Endothelial cell (in vitro differentiated cells): ENCODE measurements at regions not wholly inside any gene's neighbourhood (a gene's known extent, or its start where the extent isn't known, plus 50 kb on each side); places are given as distances from the start of the nearest gene placed in this dataset.

Experiments
- DNase-seq: peaks from one replicate; pipeline ENCODE4 v3.0.0; 2021; ENCODE audit warnings: low spot score
- H3K27ac Mint-ChIP-seq: one replicate; pipeline ENCODE4 v1.8.0; 2021; ENCODE audit warnings: mixed read lengths, inconsistent platforms; ENCODE audit not compliant: unreplicated experiment
- H3K27me3 Mint-ChIP-seq: one replicate; pipeline ENCODE4 v1.8.0; 2021; ENCODE audit warnings: mild to moderate bottlenecking, moderate library complexity, mixed read lengths, inconsistent platforms; ENCODE audit not compliant: unreplicated experiment
- H3K36me3 Mint-ChIP-seq: one replicate; pipeline ENCODE4 v1.8.0; 2021; ENCODE audit warnings: mild to moderate bottlenecking, low read depth, mixed read lengths, inconsistent platforms; ENCODE audit not compliant: unreplicated experiment
- H3K4me1 Mint-ChIP-seq: one replicate; pipeline ENCODE4 v1.8.0; 2021; ENCODE audit warnings: mild to moderate bottlenecking, mixed read lengths, inconsistent platforms; ENCODE audit not compliant: unreplicated experiment
- H3K4me3 Mint-ChIP-seq: one replicate; pipeline ENCODE4 v1.8.0; 2021; ENCODE audit warnings: mild to moderate bottlenecking, mixed read lengths, inconsistent platforms; ENCODE audit not compliant: unreplicated experiment
- H3K9me3 Mint-ChIP-seq: one replicate; pipeline ENCODE4 v1.8.0; 2021; ENCODE audit warnings: mixed read lengths, inconsistent platforms; ENCODE audit not compliant: unreplicated experiment
- CTCF ChIP-seq: fragments of 200-600 bp; sonication (generic); IDR thresholded peaks from one replicate; pipeline ENCODE4 v1.5.0; 2021; ENCODE audit warnings: antibody characterized with exemption; ENCODE audit not compliant: unreplicated experiment

DNA sequence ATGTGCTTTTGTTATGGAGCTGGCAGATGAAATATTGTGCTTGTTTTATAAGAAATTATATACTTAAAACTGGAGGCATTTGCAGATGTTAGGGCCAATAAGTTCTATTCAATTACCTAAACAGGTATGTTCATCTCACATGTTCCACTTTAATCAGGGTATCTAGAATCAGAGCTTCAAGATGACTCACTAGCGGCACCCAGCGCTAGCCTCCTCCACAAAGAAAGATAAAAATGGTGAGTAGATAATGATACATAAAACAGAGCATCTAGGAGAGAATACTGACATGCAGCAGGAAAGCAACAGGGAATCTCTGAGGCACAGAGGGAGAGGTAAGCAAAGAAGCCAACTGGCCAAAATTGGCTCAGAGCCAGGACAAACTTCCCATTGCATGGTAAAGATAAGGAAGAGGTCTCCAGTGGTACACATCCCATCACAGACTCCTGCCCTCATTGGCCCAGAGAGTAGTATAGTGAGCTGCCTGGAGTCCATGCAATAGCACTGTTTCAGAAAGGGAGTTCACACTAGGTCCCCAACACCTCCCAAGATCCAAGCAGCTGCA, 200.7 kb upstream of the SPTLC3 start:
- Mint-ChIP-seq H3K36me3 (no peaks in the 10 kb centered on the region), H3K27me3 (no peaks in the 10 kb centered on the region), H3K9me3 (no peaks in the 10 kb centered on the region), H3K4me3 (no peak overlapping the region), H3K27ac (no peak overlapping the region), H3K4me1 (no peaks in the 10 kb centered on the region)
- no peak for DNase-seq
- no peak for TF ChIP-seq CTCF

GRCh38 chr20:12815231-12815768, 193.5 kb upstream of the SPTLC3 start:
- H3K4me3 Mint-ChIP-seq = no peak overlapping the region

GRCh38 chr20:12815778-12816408, 192.9 kb upstream of the SPTLC3 start:
- no peaks in the 10 kb centered on the region for H3K4me1 Mint-ChIP-seq
- TF ChIP-seq CTCF = no peak
- DNase-seq = no peak
- H3K4me3 Mint-ChIP-seq = no peak overlapping the region
- H3K9me3 Mint-ChIP-seq = no peaks in the 10 kb centered on the region
- H3K36me3 Mint-ChIP-seq = no peaks in the 10 kb centered on the region
- H3K27ac Mint-ChIP-seq = no peak overlapping the region
- H3K27me3 Mint-ChIP-seq = no peaks in the 10 kb centered on the region

More at GRCh38 chr20:12815231-12815768, 193.5 kb upstream of the SPTLC3 start:
- Mint-ChIP-seq H3K27ac (no peak overlapping the region), H3K9me3 (no peaks in the 10 kb centered on the region), H3K27me3 (no peaks in the 10 kb centered on the region), H3K36me3 (no peaks in the 10 kb centered on the region), H3K4me1 (no peaks in the 10 kb centered on the region)
- no peak for DNase-seq
- no peak for TF ChIP-seq CTCF

DNA sequence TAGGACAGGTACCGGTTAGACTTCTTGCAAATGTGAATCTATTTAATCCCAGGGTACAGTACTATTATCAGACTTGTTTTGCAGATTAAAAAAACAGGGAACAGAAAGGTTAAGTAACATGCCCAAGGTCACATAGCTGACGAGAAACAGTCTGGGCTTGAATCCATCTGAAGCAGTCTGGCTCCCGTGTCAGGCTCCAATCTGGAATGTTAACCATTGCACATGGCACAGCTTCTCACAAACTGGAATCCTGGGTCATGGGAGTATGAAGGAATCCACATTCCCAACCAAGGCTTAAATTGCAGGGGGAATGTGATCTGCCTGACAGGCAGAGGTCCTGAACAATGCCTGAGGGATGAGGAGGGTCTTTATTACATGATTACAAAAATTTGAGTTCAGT, 187.5 kb upstream of the SPTLC3 start:
- TF ChIP-seq CTCF = no peak
- no peak for DNase-seq
- H3K4me3 Mint-ChIP-seq = no peak overlapping the region
- H3K36me3 Mint-ChIP-seq = no peaks in the 10 kb centered on the region
- H3K9me3 Mint-ChIP-seq = no peaks in the 10 kb centered on the region
- no peak overlapping the region for H3K27ac Mint-ChIP-seq
- peaks cover 1% of the 10 kb centered on the region for H3K27me3 Mint-ChIP-seq
- H3K4me1 Mint-ChIP-seq = no peaks in the 10 kb centered on the region

GRCh38 chr20:12823734-12824133, 185.0 kb upstream of the SPTLC3 start:
- H3K36me3 Mint-ChIP-seq = no peaks in the 10 kb centered on the region
- no peak overlapping the region for H3K4me3 Mint-ChIP-seq
- H3K27me3 Mint-ChIP-seq = peaks cover 1% of the 10 kb centered on the region
- no peak for DNase-seq
- TF ChIP-seq CTCF = no peak
- no peaks in the 10 kb centered on the region for H3K4me1 Mint-ChIP-seq
- H3K27ac Mint-ChIP-seq = no peak overlapping the region
- no peaks in the 10 kb centered on the region for H3K9me3 Mint-ChIP-seq
